Right cardiac atrium (tissue), 5 donors: ENCODE measurements at regions not wholly inside any gene's neighbourhood (a gene's known extent, or its start where the extent isn't known, plus 50 kb on each side); places are given as distances from the start of the nearest gene placed in this dataset.

Experiments used
- ATAC-seq, 2 donors: fragments of 200-7000 bp; cut with Tn5 transposase; one replicate each; pipeline versions ENCODE4 v1.8.0 to v1.9.1; 2020; ENCODE audit warnings: moderate library complexity in 2 of 2, mild to moderate bottlenecking in 1 of 2
- DNase-seq, 3 donors: peaks; one replicate each; pipeline ENCODE4 v3.0.0-alpha.2; 2020
- H3K27ac ChIP-seq: one replicate; pipeline ENCODE4 v1.5.1; 2013; ENCODE audit warnings: mild to moderate bottlenecking, low read length, control low read depth, moderate library complexity
- H3K27me3 ChIP-seq: one replicate; pipeline ENCODE4 v1.6.1; 2013; ENCODE audit not compliant: control insufficient read depth, insufficient read depth
- H3K4me1 ChIP-seq: one replicate; pipeline ENCODE4 v1.6.1; 2013; ENCODE audit warnings: low read length; ENCODE audit not compliant: control insufficient read depth, insufficient read depth
- H3K4me3 ChIP-seq: one replicate; pipeline ENCODE4 v1.5.1; 2013; ENCODE audit warnings: low read length, control low read depth
- H3K9me3 ChIP-seq: one replicate; pipeline ENCODE4 v1.6.1; 2013; ENCODE audit warnings: low read length; ENCODE audit not compliant: control insufficient read depth
- WGBS: extraction: QIAGEN DNeasy Blood & Tissue Kit; methylation state at CpG from one replicate; pipeline ENCODE4 v1.1.7; 2013; 5-methylcytosine and 5-hydroxymethylcytosine counted together
- intact Hi-C, 4 donors: fragments of 100-400 bp; cut with DNase I; formaldehyde crosslinking; loops; one replicate each; pipeline versions ENCODE4 v1.11.0 to v1.14.0; 2022 to 2023
- donor health status: healthy with polysubstance abuse.
- donor health status: DM: no; HTN: yes; CAD: no.
- donor health status: DM: no; HTN: no; CAD: no.
- donor health status: DM: no; HTN: yes; CAD: no; lungs with severe emphysema.
- donor health status: DM: yes; HTN: yes; CAD: no.

DNA sequence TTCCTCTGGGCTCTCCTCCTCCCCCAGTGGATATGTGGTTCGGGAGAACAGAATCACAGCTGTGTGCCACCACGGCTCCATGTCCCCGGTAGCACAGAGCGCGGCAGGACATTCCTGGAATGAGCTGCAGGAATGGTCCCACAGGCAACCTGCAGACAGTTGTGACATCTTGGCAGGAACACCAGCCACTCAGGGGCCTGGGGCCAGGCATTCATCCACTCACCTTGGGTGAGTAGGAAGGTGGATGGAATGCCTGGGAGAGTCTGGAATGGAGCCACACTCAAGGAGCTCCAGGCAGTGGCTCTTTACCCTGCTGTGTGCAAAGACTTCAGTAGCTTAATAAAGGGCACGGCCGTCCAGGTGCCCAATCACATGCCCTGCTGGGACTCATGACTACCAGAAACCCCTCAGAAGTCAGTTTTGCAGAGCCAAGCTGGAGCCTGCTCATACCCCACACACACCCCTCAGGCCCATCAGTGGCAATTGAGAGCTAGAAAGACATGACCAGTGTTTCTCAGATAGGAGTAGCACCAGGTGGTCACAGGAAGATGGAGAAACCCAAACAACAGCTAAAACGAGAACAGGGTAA, 117.3 kb upstream of the PRR20G start:
- DNase-seq = no peak
- no peaks in the 10 kb centered on the region for H3K4me1 ChIP-seq

DNA sequence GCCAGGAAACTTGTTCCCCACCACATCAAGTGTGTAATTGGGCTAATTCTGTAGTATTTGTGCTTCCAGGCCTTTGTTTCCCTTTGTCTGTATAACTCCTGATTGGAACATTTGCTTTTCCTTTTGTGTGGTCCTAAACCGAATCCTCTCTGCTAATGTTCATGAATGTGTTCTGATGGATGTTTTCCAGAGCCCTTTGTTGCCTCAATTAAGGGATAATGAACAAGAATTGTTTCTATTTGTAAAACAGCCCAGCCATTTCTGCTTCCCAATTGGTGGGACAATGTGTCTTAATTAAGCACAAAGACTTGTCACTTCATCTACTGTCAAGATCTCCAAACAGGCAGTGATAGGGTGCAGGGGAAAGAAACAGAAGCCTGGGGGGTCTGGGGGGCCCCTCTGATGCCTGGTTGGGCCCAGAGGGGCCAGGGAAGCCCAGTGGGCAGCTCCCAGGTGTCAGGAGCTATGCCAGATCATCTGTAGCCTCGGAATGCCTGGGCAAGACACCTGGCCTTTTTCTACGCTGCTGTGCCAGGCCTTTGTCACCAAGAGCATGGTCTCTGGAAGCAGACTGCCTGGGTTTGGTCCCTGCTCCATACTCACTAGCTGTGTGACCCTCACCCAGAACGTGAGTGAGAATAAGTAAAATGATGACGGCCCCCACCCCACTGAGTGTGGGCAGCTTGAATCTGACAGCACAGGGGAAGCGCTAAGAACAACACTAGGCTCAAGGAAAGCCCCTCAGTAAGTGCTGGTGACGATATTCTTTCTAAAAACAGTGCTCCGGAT, 116.6 kb upstream of the PRR20G start:
- no peaks in the 10 kb centered on the region for H3K9me3 ChIP-seq
- H3K4me1 ChIP-seq = no peaks in the 10 kb centered on the region
- WGBS = 46% methylated on average over 8 of the region's 8 CpGs
- intact Hi-C loops = no loop called here
- no peak overlapping the region for H3K4me3 ChIP-seq
- no peak overlapping the region for H3K27ac ChIP-seq
- no peaks in the 10 kb centered on the region for H3K27me3 ChIP-seq
- no peak for DNase-seq
- no peak for ATAC-seq

More for the DNA sequence above, 117.3 kb upstream of the PRR20G start:
- intact Hi-C loops = no loop called here
- no peak for ATAC-seq
- H3K27me3 ChIP-seq = no peaks in the 10 kb centered on the region
- 61% methylated on average over 8 of the region's 8 CpGs for WGBS
- H3K27ac ChIP-seq = no peak overlapping the region
- no peak overlapping the region for H3K4me3 ChIP-seq
- H3K9me3 ChIP-seq = no peaks in the 10 kb centered on the region

DNA sequence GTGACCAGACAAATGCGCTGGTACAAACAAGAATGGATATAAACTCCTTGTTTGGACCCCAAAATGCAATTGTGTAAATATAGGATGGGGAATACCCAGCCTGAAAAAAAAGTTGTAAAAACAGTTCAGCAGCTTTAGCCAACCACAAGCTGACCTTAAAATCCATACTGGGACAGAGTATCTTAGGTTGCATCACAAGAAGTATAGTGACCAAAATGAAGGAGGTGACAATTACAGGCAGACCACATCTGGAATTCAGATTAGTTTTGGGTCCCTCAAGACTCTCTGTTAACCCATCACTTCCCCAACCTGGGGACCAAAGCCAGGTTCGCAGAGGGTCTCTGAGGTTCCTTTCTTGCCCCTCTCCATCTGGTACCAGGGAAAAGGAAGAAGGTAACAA, 115.9 kb upstream of the PRR20G start:
- ATAC-seq (no peak), DNase-seq (no peak)
- over 99% methylated on average over 2 of the region's 2 CpGs for WGBS

DNA sequence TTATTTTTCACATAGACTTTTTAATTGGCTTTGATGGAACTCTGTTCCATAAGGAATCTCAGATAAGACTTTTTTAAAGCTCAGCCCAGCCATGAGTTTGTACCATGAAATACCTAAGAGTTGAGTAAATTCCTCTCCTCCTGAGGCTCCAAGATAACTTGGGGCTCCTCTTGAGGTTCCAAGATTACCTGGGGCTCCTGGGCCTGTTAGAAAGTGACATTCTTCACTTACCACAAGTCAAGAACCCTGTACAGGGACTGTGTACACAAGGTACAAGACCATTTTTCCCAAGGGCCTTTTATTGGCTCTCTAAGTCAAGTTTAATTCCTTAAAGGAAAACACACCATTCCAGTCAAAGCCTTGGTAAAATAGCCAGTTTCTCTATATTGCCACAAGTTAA, 111.3 kb upstream of the PRR20G start:
- no peaks in the 10 kb centered on the region for H3K27me3 ChIP-seq
- H3K9me3 ChIP-seq = no peaks in the 10 kb centered on the region
- no peaks in the 10 kb centered on the region for H3K4me1 ChIP-seq
- intact Hi-C loops = no loop called here
- H3K27ac ChIP-seq = no peak overlapping the region
- no peak overlapping the region for H3K4me3 ChIP-seq
- DNase-seq (no peak), ATAC-seq (no peak)

More for the DNA sequence above, 115.9 kb upstream of the PRR20G start:
- no peaks in the 10 kb centered on the region for H3K27me3 ChIP-seq
- no peak overlapping the region for H3K4me3 ChIP-seq
- H3K27ac ChIP-seq = no peak overlapping the region
- intact Hi-C loops = no loop called here
- no peaks in the 10 kb centered on the region for H3K9me3 ChIP-seq
- H3K4me1 ChIP-seq = no peaks in the 10 kb centered on the region

DNA sequence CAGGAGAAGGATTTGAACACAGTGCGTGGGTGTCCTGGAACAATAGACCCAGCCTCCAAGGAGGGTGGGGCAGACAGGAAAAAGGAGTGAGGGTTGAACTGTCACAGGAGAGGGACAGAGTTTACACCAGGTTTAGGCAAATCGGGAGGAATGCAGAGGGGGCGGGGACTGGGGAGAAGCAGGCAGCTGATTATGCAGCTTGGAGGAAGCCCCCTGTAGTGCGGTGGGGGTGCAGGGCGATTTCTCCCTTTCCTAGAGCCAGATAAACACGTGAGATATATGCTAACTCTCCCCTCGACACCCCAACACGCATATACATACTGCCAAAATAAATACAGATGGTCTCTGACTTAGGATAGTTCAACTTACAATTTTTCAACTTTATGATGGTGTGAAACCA, 108.6 kb upstream of the PRR20G start:
- no peak overlapping the region for H3K4me3 ChIP-seq
- intact Hi-C loops = no loop called here
- no peak for DNase-seq
- H3K27me3 ChIP-seq = no peaks in the 10 kb centered on the region
- no peak for ATAC-seq
- no peaks in the 10 kb centered on the region for H3K4me1 ChIP-seq
- no peak overlapping the region for H3K27ac ChIP-seq
- H3K9me3 ChIP-seq = no peaks in the 10 kb centered on the region
- 18% methylated on average over 8 of the region's 8 CpGs for WGBS

DNA sequence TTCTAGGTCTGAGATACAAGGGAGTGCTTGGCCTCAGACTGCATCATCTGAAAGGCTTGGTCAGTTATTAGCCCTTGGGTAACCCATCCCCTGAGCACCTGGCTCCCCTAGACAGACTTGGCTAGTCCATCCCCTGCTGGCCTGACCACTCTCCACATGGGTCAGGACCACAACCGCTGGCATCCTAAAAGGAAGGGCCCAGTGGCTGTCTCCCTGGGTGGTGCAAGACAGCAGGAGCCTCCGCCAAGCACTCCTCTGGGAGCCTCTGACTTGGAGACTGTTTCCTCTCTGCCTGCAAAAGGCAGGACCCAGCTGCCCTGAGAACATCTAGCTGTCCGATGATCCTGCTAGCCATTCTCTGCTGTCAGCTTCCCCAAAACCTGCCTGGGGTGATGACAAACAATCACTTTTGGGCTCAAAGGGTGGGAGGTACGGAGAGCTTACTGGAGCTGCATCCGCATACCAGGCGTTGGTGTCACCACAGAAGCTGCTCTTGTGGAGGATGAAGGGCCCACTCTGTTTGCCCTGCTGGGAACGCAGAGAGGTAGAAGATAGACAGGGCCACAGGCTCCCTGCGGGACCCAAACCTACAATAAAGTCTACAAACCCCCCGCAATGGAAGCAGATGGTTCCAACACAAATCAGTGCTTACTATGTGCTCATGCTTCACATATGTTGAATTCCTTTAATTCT, 108.0 kb upstream of the PRR20G start:
- DNase-seq = no peak
- no peaks in the 10 kb centered on the region for H3K27me3 ChIP-seq
- no peaks in the 10 kb centered on the region for H3K9me3 ChIP-seq
- WGBS = 48% methylated on average over 9 of the region's 9 CpGs
- intact Hi-C loops = no loop called here
- ATAC-seq = peak in 1 of 2 donors; percentile 27
- H3K27ac ChIP-seq = no peak overlapping the region
- no peak overlapping the region for H3K4me3 ChIP-seq
- no peaks in the 10 kb centered on the region for H3K4me1 ChIP-seq

DNA sequence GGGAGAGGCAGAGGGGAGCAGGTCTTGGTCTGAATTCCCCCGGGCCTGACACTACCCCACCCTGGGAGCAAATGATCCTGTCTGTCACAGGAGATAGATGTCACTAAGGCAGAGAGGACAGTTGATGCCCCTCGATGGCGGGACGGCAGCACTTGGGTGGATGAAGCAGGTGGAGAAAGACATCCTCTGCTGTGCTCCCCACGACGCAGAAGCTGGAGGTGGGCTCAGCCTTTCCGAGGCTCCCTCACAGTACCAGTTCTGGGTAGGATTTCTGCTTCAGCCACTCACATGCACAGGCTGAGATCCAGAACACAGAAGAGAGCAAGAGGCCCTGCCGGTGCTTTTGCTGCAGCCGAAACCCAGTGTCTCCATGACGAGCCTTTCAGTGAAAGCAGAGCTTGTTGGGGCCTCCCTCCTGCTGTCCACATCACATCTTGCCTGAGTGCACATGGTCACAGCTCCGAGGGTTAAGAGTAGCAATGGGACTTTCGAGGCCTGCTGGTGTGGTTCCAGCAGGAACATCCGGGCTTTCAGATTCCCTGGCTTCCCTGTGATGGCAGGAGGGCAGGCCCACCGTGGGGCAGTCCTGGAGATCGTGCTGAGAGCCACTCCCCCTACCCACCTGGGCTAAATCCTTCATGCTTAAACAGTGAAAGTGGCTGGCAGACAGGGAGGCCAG, 107.3 kb upstream of the PRR20G start:
- H3K4me1 ChIP-seq = no peaks in the 10 kb centered on the region
- intact Hi-C loops = no loop called here
- DNase-seq (no peak), ATAC-seq (no peak)
- no peak overlapping the region for H3K27ac ChIP-seq
- no peak overlapping the region for H3K4me3 ChIP-seq
- WGBS = 62% methylated on average over 15 of the region's 15 CpGs
- H3K9me3 ChIP-seq = no peaks in the 10 kb centered on the region
- no peaks in the 10 kb centered on the region for H3K27me3 ChIP-seq

DNA sequence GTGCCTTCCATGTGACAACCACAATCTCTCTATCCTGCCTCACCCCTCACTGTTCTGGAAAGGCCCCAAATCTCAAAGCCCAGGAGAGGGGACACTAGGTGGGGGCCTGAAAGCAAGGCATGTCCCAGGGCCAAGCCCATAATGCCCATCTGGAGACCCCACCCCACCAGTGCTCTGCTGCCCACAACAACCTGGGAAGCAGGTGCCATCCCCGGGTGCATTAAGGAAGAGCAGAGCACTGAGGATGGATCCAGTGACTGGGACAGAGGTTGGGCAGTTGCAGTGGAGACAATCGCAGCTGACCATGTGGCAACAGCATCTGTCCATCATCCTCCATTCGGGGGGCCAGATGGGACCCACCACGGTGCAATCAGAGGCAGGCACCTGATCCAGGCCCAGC, 106.2 kb upstream of the PRR20G start:
- no peaks in the 10 kb centered on the region for H3K4me1 ChIP-seq
- 51% methylated on average over 4 of the region's 4 CpGs for whole genome bisulfite sequencing
- H3K4me3 ChIP-seq = no peak overlapping the region
- H3K27me3 ChIP-seq = no peaks in the 10 kb centered on the region
- no peak for ATAC-seq
- DNase-seq = no peak
- no peaks in the 10 kb centered on the region for H3K9me3 ChIP-seq
- no peak overlapping the region for H3K27ac ChIP-seq
- intact Hi-C loops = no loop called here

DNA sequence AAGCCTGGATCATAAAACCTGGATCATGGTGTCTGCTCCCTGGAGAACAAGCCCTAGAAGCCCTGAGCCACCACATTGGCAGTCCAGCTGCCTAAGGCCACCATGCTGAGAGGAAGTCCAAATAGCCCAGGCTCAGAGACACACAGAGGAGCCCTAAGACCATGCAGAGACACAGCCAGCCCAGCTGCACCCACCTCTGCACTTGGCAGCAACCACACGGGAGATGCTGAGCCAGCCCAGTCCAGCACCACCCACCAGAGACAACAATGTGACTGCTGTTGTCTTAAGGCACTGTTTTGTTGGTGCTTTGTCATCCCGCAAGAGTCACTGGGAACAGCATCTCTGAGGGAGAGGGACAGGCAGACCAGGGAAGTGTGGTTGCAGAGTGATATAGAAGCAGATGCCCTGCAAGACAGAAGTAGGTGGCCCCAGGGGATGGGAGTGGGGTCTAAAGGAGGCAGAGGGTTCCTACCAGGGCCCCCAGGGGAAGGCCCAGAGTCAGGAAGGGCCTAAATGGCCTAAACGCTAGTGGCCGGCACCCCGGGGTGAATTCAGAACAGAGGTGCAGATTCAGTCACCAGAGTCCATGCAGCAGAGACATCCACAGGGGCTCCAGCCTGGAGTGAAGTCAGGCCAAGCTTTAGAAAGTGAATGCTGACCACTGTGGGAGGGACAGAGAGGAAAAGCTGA, 105.4 kb upstream of the PRR20G start:
- ATAC-seq (no peak), DNase-seq (no peak)
- intact Hi-C loops = no loop called here
- WGBS = 72% methylated on average over 5 of the region's 5 CpGs
- H3K27ac ChIP-seq = no peak overlapping the region
- H3K9me3 ChIP-seq = no peaks in the 10 kb centered on the region
- no peaks in the 10 kb centered on the region for H3K4me1 ChIP-seq
- H3K27me3 ChIP-seq = no peaks in the 10 kb centered on the region
- no peak overlapping the region for H3K4me3 ChIP-seq

DNA sequence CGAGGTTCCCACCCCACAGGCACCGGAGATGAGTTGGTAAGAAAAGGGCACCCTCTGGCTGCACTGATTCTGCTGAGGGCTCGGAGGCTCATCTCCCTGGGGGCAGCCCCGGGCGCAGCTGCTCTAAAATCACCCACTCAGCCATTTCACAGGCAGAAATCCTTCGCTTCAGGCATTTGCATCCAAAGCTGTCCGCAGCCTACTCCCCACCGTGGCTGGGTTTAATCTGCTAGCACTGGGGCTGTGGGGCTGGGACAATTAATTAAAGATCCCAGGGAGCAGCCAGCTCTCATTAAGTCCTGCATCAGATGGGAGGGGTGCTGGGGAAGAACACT, 104.3 kb upstream of the PRR20G start:
- intact Hi-C loops = no loop called here

More for the DNA sequence above, 104.3 kb upstream of the PRR20G start:
- 64% methylated on average over 8 of the region's 8 CpGs for WGBS
- Histone ChIP-seq H3K27me3 (no peaks in the 10 kb centered on the region), H3K4me1 (no peaks in the 10 kb centered on the region), H3K4me3 (no peak overlapping the region), H3K27ac (no peak overlapping the region), H3K9me3 (no peaks in the 10 kb centered on the region)
- no peak for DNase-seq
- ATAC-seq = no peak
